Activated T-cell treated with anti-CD3 and anti-CD28 coated beads for 4 hours (primary cell): ENCODE measurements at regions not wholly inside any gene's neighbourhood (a gene's known extent, or its start where the extent isn't known, plus 50 kb on each side); places are given as distances from the start of the nearest gene placed in this dataset.

Source experiments
- DNase-seq: peaks from one replicate; pipeline ENCODE4 v3.0.0-alpha.2; 2020

GRCh38 chrY:15162211-15162610, 637.9 kb downstream of the NLGN4Y start:
- DNase-seq = no peak

GRCh38 chrY:15179890-15180289, 655.6 kb downstream of the NLGN4Y start:
- DNase-seq = no peak

GRCh38 chrY:15229056-15229455, 704.7 kb downstream of the NLGN4Y start:
- DNase-seq = no peak

- DNase-seq = no peak
Measured at GRCh38 chrY:15239596-15240132, 715.3 kb downstream of the NLGN4Y start.

GRCh38 chrY:15259286-15259685, 735.0 kb downstream of the NLGN4Y start:
- DNase-seq = no peak

GRCh38 chrY:15286572-15286971, 762.2 kb downstream of the NLGN4Y start:
- no peak for DNase-seq

- DNase-seq = no peak
Measured at GRCh38 chrY:15289821-15290220, 765.5 kb downstream of the NLGN4Y start.

GRCh38 chrY:15292881-15293280, 768.6 kb downstream of the NLGN4Y start:
- no peak for DNase-seq

GRCh38 chrY:15301879-15302278, 777.5 kb downstream of the NLGN4Y start:
- no peak for DNase-seq

GRCh38 chrY:15312166-15312565, 787.8 kb downstream of the NLGN4Y start:
- DNase-seq = no peak

- DNase-seq = no peak
Measured at GRCh38 chrY:15324189-15324588, 799.9 kb downstream of the NLGN4Y start.

GRCh38 chrY:15325201-15325600, 800.9 kb downstream of the NLGN4Y start:
- DNase-seq = no peak

- no peak for DNase-seq
Measured at GRCh38 chrY:15326673-15327072, 802.3 kb downstream of the NLGN4Y start.

GRCh38 chrY:15328848-15329247, 804.5 kb downstream of the NLGN4Y start:
- DNase-seq = no peak

GRCh38 chrY:15343522-15343921, 819.2 kb downstream of the NLGN4Y start:
- DNase-seq = no peak

- DNase-seq = no peak
Measured at GRCh38 chrY:15345471-15346155, 821.3 kb downstream of the NLGN4Y start.

GRCh38 chrY:15349351-15349750, 825.0 kb downstream of the NLGN4Y start:
- no peak for DNase-seq

GRCh38 chrY:15355321-15355720, 831.0 kb downstream of the NLGN4Y start:
- no peak for DNase-seq

GRCh38 chrY:15360471-15360870, 836.1 kb downstream of the NLGN4Y start:
- no peak for DNase-seq

- DNase-seq = no peak
Measured at GRCh38 chrY:15364996-15365395, 840.7 kb downstream of the NLGN4Y start.

- no peak for DNase-seq
Measured at GRCh38 chrY:15368786-15369185, 844.5 kb downstream of the NLGN4Y start.

- DNase-seq = no peak
Measured at GRCh38 chrY:15385178-15385577, 860.8 kb downstream of the NLGN4Y start.

GRCh38 chrY:15397556-15398280, 873.4 kb downstream of the NLGN4Y start:
- no peak for DNase-seq

GRCh38 chrY:15402451-15402850, 878.1 kb downstream of the NLGN4Y start:
- DNase-seq = no peak
